Middle frontal gyrus (tissue), 1 donor: ENCODE measurements at regions not wholly inside any gene's neighbourhood (a gene's known extent, or its start where the extent isn't known, plus 50 kb on each side); places are given as distances from the start of the nearest gene placed in this dataset.

ENCODE experiments used
- DNase-seq: peaks from one replicate; pipeline ENCODE4 v3.0.0-alpha.2; 2015; ENCODE audit warnings: low spot score; ENCODE audit errors: extremely low spot score

DNA sequence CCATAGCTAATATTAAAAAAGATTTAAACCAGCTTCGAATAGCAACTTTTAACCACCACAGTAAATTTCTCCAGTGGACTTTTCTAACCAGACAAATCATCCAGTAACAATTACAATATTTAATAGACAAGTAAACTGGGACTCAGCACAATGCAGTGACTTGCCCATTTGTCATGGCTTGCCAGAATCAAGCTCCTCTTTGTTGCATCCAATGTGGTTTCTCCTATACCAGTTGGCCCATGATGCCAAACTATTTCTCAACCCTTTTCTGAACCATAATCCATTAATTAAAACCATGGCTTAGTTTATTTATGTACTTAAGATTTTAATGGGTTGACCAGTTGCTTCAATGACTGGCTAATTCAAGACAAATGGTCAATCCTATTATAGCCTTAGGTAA is 64.4 kb downstream of the DIO2 start:
- no peak for DNase-seq

GRCh38 chr14:80136358-80136757 is 74.9 kb downstream of the DIO2 start:
- DNase-seq, result no peak

DNA sequence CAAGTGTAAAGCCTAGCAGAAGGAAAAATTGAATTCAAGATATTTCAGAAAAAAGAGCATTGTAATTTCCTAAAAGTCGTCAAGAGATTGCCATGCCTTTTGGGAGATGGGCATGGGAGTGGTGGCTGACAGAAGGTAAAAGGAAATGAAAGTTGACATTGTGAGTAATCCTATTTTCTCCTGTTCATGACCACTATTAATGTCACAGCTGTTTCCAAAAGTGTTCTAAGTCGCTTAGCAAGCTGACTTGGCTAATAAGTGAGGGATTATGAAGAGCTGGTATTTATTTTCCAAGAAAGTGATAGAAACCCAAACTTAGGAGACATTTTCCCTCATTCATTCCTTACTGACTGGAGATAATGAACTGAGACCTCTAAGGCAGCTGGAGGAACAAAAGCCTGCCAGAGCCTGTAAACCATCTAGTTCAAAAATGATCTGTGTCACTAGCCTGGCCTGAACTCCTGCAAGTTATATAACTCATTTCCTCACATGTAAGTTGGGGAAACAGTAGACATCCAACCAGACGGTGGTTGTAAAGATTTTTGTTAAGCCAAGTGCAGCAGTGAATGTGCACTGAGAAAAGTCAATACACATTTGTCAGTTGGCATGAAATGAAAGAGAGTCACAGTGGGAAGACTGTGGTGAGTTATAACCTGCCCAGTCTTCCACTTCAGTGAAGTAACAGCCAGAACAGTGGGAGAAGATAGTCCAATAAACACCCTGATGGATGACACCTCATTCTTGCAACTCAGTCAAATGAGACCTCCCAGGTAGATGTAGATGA is 75.8 kb downstream of the DIO2 start:
- DNase-seq, result no peak

DNA sequence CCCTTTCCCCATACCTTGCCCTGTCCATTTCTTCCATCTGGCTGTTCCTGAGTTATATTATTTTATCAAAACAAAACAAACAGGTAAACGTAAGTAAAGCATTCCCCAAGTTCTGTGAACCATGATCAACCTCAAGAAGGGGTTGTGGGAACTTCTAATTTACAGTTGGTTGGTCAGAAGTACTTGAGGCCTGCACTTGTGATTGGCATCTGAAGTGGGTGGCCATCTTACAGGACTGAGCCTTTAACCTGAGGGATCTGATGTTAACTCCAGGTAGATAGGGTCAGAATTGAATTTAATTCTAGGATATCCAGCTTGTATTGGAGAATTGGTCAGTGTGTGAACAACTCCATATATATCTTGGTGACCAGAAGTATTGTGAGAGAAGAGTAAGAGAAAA is 77.0 kb downstream of the DIO2 start:
- no peak for DNase-seq

DNA sequence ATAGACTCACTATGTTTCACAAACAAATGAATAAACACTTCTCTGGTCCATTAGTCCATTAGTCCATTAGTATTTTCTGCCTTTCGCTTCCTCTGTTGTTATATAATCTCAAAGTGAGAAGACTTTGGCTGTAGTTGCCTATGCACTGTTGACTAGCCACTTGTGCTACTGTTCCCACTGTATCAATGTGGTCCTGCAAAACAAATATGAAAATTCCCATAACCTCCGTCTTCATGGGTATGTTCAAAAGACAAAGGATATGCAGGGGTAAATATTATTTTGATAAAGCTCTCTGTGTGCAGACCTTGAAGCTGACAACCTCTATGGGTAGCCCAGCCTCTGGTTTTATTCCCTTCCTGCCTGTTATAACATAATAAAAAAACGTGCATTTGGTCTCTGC is 77.8 kb downstream of the DIO2 start:
- DNase-seq, result no peak

GRCh38 chr14:80127466-80127865 is 83.8 kb downstream of the DIO2 start:
- DNase-seq, result no peak

DNA sequence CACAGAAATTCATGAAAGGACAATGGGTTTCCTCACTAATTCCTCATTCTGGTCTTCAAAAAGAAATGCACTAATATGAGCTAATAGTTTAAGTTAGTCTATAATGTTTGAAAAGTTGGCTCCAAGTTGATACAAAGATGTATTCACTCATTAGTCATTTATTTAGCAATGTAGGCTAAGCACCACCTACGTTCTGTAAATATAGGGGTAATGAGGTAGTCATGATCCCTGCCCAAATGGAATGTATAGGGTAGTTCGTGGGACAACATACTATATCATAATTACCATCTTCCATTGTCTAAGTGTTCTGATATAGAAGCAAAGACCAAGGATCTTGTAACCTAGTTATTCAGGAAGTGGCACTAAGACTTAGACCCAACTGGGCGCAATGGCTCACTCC is 86.5 kb downstream of the DIO2 start:
- DNase-seq, result no peak

DNA sequence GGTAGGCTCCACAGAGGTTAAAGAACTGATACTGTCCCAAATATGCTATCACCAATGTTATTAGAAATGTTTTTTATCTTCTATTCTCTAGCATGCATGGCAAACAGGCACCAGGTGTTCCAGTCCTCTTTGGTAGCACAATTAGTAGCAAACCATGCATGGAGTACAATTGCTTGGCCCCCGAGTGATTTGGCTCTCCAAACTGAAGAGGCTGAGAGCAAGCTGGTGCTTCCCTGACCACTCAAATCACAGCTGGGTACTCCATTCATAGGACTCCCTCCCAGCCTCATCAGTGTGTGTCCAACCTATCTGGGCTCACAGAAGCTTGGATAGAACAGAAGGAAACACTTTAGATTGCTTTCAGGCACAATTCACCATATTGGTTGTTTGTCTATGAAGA is 93.4 kb downstream of the DIO2 start:
- no peak for DNase-seq

GRCh38 chr14:80116157-80116556 is 95.1 kb downstream of the DIO2 start:
- DNase-seq, result no peak

DNA sequence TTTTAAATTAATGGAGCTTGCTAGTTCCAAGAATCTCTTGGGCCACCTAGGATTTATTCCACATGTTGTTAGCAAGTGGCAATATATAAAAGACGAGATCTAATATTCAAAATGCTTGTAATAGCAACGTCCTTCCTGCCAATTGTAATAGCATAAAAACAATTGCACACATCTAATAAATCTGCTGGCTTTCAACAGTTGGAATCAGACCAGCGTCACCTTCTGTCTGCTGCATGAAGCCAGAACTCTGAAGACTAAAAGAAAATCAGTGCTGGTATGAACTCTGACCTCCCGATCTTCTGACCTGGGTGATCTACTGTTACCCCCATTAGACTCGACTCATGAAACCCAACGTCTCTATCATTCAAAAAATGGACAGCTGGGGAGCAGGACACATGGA is 100.6 kb downstream of the DIO2 start:
- no peak for DNase-seq

DNA sequence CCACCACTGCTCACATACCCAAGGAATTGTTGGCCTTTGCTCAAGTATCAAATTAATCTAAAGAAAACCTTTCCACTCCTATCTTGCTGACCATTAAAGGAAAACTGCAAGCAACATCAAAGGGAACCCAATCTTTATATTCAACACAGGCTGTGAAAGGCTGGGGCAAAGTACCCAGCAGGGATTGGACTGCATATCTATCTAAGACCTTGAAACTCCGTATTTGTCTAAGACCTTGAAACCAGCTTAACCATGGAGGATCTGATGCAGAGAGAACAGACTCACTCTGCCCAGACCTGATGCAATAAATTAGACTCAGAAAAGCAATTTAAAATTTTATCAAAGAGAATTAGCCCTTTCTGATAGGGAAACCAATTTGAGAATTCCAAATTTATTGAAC is 102.2 kb downstream of the DIO2 start:
- DNase-seq, result no peak

DNA sequence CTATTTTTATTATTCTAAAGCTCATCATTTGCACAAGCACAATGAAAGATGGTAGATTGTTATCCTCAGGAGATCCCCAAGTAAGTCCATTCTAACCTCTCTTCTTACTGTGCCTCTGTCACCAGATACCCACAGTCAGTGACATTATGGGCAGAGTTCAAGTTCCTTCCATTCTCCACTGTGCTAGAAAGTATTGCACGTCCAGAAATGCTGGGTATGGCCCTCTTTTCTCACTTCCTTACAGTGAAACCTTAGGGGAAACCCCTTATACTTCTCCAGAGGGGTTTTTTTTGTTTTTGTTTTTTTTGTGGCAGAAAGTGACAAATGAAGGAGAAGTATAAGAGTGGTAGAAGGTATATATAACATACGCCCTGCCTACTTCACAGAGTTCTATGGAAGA is 102.9 kb downstream of the DIO2 start:
- no peak for DNase-seq

GRCh38 chr14:80105488-80105994 is 105.8 kb downstream of the DIO2 start:
- no peak for DNase-seq

DNA sequence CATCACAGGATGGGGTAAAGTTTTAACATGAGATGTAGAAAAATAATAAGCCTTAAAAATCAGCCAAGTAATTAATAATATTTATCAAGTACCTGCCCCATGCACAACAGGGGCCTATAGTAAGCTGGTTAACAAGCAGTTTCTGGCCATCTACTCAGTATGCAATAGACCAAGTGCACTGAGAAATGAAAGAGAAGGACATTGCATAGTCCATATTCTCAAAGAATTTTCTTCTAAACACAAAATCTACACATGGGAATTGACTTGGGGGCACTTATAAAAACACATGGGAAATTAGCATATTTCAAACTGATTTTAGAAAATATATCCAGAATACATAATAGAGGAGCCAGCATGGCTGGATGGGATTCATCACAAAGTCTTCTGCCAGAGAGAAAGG is 109.5 kb downstream of the DIO2 start:
- no peak for DNase-seq

- no peak for DNase-seq
These were observed 110.6 kb downstream of the DIO2 start for GRCh38 chr14:80100681-80101080.

DNA sequence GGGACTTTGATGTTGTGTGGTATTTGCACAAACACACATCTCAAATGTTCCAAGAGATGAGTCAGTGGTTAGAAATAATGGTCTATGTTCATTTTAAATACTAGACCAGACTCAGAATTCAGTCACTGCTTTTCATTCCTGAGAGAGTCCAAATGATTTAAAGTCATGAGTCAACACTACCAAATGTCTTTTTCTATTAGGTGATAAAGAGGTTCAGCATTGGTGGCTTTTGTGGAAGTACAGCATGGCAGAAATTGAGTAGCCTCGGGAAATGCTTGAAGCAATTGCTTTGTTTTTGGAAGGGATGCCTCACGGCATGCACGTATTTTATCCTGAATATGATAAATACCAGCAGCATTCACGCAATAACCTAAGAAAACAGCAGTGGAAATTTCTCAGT is 115.7 kb downstream of the DIO2 start:
- DNase-seq, result no peak

DNA sequence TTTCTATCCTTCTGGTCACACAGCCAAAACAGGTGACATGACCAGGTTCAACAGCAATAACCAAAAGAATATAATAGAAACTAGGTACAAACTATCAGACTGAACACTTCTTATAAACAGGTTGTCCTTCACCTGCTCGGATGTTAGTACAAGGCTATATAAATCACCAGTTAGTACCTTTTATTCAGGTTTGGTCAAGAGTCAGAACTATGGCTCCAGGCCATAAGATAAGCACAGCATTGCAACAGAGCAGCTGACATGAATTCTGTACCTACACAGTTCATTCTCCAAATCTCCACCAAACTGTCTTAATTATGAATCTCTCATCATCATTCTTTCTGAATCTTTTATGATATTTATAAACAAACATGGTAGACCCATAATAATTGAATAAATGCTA is 123.9 kb downstream of the DIO2 start:
- DNase-seq, result no peak

DNA sequence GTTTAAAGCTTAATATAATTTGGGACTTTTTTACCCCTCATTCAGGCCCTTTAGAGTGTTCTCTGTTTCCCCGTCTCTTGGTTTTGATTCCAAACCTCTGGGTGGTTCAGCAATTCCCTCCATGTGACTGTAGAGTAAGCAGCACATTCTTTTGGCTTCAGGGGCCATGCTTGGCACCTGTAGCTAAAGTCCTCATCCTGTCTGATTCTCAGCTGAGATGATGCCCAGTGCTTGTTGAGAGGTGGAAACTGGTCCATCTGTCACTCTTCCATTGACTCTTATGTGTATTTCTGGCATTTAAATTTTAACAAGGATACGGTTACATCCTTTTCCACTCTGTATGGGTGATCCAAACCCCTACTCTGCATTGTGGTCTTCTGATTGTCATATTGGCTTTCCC is 127.1 kb downstream of the DIO2 start:
- no peak for DNase-seq

GRCh38 chr14:80080601-80081000 is 130.7 kb downstream of the DIO2 start:
- no peak for DNase-seq

DNA sequence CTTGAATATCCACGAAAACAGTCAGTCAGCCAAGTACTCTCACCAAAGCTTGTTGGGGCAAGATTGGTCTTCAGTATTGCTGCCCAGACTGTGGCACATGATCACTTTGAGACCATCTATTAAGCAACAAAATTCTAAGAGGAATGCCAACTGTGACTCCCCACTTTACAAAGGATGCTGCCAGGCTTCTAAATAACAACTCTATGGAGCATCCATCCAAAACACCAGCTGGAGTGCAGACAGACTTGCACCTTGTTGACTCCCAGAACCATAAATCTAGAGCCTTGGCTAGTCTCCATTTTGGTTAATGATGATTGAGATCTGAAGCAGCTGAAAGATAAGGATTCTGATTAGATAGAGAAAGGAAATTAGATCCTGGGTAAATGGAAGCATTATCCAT is 132.8 kb downstream of the DIO2 start:
- DNase-seq, result no peak

DNA sequence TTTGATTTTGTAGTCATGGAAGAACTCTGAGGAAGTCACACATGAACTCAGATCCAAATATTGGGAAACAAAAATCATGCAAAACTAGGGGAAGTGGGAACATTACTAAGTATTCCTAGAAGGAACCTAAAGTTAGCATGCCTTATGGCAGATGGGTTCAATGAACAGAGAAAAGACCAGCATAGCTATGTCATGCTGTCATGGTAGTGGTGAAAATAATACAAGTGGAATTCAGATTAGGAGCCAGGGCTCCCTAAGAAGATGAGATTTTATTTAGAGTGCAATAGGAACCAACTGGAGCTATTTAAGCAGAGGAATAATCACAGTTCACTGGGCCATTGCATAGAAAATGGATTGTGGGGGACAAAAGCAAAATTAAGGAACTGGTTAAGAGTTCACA is 134.0 kb downstream of the DIO2 start:
- DNase-seq, result no peak

GRCh38 chr14:80074900-80075574 is 136.3 kb downstream of the DIO2 start:
- DNase-seq, result no peak

DNA sequence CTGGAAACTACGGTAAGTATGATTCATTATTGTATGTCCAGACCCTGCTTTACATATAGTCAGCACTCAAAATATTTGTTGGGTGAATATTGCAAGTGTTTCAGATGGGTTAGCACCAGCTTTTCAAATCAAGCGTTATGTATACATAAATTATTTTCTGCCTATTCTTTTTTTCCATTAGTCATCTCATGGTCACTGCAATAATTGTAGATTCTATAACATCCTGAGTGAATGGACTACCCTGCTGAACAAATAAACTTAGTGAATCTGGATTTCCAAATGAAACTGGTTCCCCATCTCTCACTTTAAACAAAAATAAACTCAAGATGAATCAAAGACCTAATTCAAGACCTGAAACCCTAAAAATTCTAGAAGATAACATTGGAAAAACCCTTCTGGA is 152.3 kb downstream of the DIO2 start:
- DNase-seq, result no peak
